ENCODE measurements at regions not wholly inside any gene's neighbourhood (a gene's known extent, or its start where the extent isn't known, plus 50 kb on each side); places are given as distances from the start of the nearest gene placed in this dataset.

DNA sequence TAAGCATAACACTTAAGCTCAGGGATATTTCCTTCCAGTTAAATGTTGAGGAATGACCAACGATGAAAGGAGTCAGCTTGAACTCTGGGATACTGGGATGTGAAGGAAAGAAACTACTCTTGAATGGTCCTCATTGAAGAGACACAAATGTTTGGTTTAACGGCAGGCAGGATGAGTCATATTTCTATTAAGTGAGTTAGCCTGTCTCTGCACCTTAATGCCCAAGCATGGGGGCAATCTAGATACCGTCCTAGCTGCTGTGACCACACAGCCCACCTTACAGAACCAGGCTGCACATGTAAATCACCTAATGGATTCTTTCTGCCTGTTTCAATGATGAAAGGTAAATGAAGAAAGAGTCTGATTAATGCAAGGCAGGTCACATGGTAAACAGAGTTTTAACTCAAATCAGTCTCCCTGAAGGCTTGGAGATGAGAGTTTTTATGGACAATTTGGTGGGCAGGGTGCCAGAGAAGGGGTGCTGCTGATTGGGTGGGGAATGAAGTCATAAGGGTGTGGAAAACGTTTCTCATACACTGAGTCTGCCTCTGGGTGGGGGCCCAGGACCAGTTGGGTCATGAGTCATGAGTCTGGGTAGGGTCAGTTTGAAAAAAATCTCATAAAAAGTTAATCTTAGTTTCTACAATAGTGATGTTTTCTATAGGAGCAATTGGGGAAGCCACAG is 144.6 kb upstream of the MMADHC start:
- H3K27ac ChIP-seq (ENCODE audit: low read depth, low read length), result peak overlapping the region; percentile 11
- no peak for TF ChIP-seq CTCF (IDR thresholded peaks at IDR 0.05; ENCODE audit: extremely low read depth, low read depth, low read length)

GRCh38 chr2:149731079-149731478 is 143.5 kb upstream of the MMADHC start:
- Histone ChIP-seq H3K79me2 (ENCODE audit: insufficient read depth, low read length) (no peaks in the 10 kb centered on the region), H3K27ac (ENCODE audit: low read depth, low read length) (no peak overlapping the region), H3K4me3 (ENCODE audit: insufficient read depth, low read length) (no peak overlapping the region), H3K4me1 (ENCODE audit: insufficient read depth, low read length) (peaks cover 25% of the 10 kb centered on the region), H3K4me2 (ENCODE audit: insufficient read depth, low read length) (no peak overlapping the region), H3K36me3 (ENCODE audit: insufficient read depth, low read length) (no peaks in the 10 kb centered on the region), H3K9me3 (ENCODE audit: low read depth, low read length) (no peaks in the 10 kb centered on the region), H3K27me3 (ENCODE audit: insufficient read depth, low read length) (no peaks in the 10 kb centered on the region), H2AFZ (ENCODE audit: low read length) (peak overlapping the region; percentile 7), H4K20me1 (ENCODE audit: insufficient read depth, low read length) (no peaks in the 10 kb centered on the region)
- DNase-seq (ENCODE audit: insufficient read length, low spot score, missing footprints), result no peak
- no peak for TF ChIP-seq CTCF (IDR thresholded peaks at IDR 0.05; ENCODE audit: extremely low read depth, low read depth, low read length)

More for the DNA sequence above, 144.6 kb upstream of the MMADHC start:
- Histone ChIP-seq H3K36me3 (ENCODE audit: insufficient read depth, low read length) (no peaks in the 10 kb centered on the region), H3K4me2 (ENCODE audit: insufficient read depth, low read length) (peak overlapping the region; percentile 1), H3K4me1 (ENCODE audit: insufficient read depth, low read length) (peaks cover 25% of the 10 kb centered on the region), H4K20me1 (ENCODE audit: insufficient read depth, low read length) (no peaks in the 10 kb centered on the region), H2AFZ (ENCODE audit: low read length) (no peak overlapping the region), H3K27me3 (ENCODE audit: insufficient read depth, low read length) (no peaks in the 10 kb centered on the region), H3K79me2 (ENCODE audit: insufficient read depth, low read length) (no peaks in the 10 kb centered on the region), H3K9me3 (ENCODE audit: low read depth, low read length) (no peaks in the 10 kb centered on the region), H3K4me3 (ENCODE audit: insufficient read depth, low read length) (no peak overlapping the region)
- DNase-seq (ENCODE audit: insufficient read length, low spot score, missing footprints), result peak; percentile 62

GRCh38 chr2:149729586-149729985 is 142.0 kb upstream of the MMADHC start:
- Histone ChIP-seq H3K4me3 (ENCODE audit: insufficient read depth, low read length) (no peak overlapping the region), H3K9me3 (ENCODE audit: low read depth, low read length) (no peaks in the 10 kb centered on the region), H3K4me1 (ENCODE audit: insufficient read depth, low read length) (peaks cover 24% of the 10 kb centered on the region), H3K27ac (ENCODE audit: low read depth, low read length) (no peak overlapping the region), H2AFZ (ENCODE audit: low read length) (peak overlapping the region; percentile 32), H3K27me3 (ENCODE audit: insufficient read depth, low read length) (no peaks in the 10 kb centered on the region), H4K20me1 (ENCODE audit: insufficient read depth, low read length) (no peaks in the 10 kb centered on the region), H3K36me3 (ENCODE audit: insufficient read depth, low read length) (no peaks in the 10 kb centered on the region), H3K4me2 (ENCODE audit: insufficient read depth, low read length) (no peak overlapping the region), H3K79me2 (ENCODE audit: insufficient read depth, low read length) (no peaks in the 10 kb centered on the region)
- no peak for DNase-seq (ENCODE audit: insufficient read length, low spot score, missing footprints)
- no peak for TF ChIP-seq CTCF (IDR thresholded peaks at IDR 0.05; ENCODE audit: extremely low read depth, low read depth, low read length)

- TF ChIP-seq CTCF (IDR thresholded peaks at IDR 0.05; ENCODE audit: extremely low read depth, low read depth, low read length), result no peak
- DNase-seq (ENCODE audit: insufficient read length, low spot score, missing footprints), result no peak
- Histone ChIP-seq H3K27me3 (ENCODE audit: insufficient read depth, low read length) (no peaks in the 10 kb centered on the region), H3K27ac (ENCODE audit: low read depth, low read length) (no peak overlapping the region), H2AFZ (ENCODE audit: low read length) (no peak overlapping the region), H3K4me3 (ENCODE audit: insufficient read depth, low read length) (no peak overlapping the region), H3K4me2 (ENCODE audit: insufficient read depth, low read length) (no peak overlapping the region), H3K9me3 (ENCODE audit: low read depth, low read length) (no peaks in the 10 kb centered on the region), H4K20me1 (ENCODE audit: insufficient read depth, low read length) (no peaks in the 10 kb centered on the region), H3K4me1 (ENCODE audit: insufficient read depth, low read length) (peaks cover 14% of the 10 kb centered on the region), H3K36me3 (ENCODE audit: insufficient read depth, low read length) (no peaks in the 10 kb centered on the region), H3K79me2 (ENCODE audit: insufficient read depth, low read length) (no peaks in the 10 kb centered on the region)
Observed at GRCh38 chr2:149727927-149728326, 140.4 kb upstream of the MMADHC start.

All from osteoblast (primary cell).